Breast epithelium (tissue), 3 donors: ENCODE measurements at regions not wholly inside any gene's neighbourhood (a gene's known extent, or its start where the extent isn't known, plus 50 kb on each side); places are given as distances from the start of the nearest gene placed in this dataset.

ENCODE experiments used
- CTCF ChIP-seq, 3 donors: fragments of 450-650 bp; IDR thresholded peaks; one replicate each; pipeline ENCODE4 v1.5.1; 2016 to 2017; ENCODE audit warnings: antibody characterized with exemption in 3 of 3, mild to moderate bottlenecking in 3 of 3, moderate library complexity in 3 of 3
- POLR2A ChIP-seq: fragments of 450-650 bp; IDR thresholded peaks from one replicate; pipeline ENCODE4 v1.6.1; 2016; ENCODE audit warnings: antibody characterized with exemption, mild to moderate bottlenecking, moderate library complexity

DNA sequence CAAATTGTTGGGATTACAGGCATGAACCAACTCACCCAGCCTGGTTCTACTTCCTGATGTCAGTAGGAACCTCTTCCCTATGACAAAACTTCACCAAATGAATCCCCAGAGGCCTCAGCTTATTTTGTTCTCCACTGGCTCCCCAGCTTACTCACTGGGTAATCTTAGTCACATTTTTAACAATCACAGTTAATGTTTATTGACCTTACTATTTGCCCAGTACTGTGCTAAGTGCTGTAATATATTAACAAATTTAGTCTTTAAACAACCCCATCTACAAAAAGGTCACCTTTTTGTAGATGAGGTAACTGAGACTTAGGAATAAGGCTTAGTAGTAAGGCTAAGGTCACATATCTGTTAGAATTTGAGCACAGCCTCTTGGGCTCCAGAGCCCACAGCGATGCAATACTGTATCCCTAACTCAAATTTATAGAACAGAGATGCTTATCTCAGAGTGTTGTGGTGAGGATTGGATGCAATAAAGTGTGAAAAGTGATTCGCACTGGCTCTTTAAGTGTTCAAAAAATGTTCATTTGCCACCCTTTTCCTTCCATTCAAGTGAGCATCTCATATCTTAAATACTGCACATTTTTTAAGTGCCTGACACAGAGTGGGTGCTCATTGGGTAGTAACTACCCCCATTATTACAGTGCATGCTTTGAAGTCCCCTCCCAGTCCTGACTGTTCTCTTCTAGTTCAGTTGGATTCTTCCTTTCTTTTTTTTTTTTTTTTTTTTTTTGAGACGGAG is 146.4 kb upstream of the ARHGAP5 start:
- TF ChIP-seq CTCF (IDR thresholded peaks at IDR 0.05) (no peak), POLR2A (no peak)
